DMS114 treated with DMSO at 0.1 percent for 48 hours (cell line): ENCODE measurements at regions not wholly inside any gene's neighbourhood (a gene's known extent, or its start where the extent isn't known, plus 50 kb on each side); places are given as distances from the start of the nearest gene placed in this dataset.

Experiments
- DNase-seq: peaks from one replicate; lab custom pipeline; 2025; ENCODE audit not compliant: unreplicated experiment; lab: John Stamatoyannopoulos, UW

- DNase-seq, result no peak
These were observed 81.6 kb upstream of the DKK2 start for GRCh38 chr4:107117726-107118125.

GRCh38 chr4:107115185-107115847 lies 79.2 kb upstream of the DKK2 start:
- no peak for DNase-seq

GRCh38 chr4:107114059-107114458 lies 77.9 kb upstream of the DKK2 start:
- no peak for DNase-seq

GRCh38 chr4:107098401-107098800 lies 62.3 kb upstream of the DKK2 start:
- DNase-seq, result no peak

- no peak for DNase-seq
These were observed 58.9 kb upstream of the DKK2 start for GRCh38 chr4:107094976-107095375.

- peak; percentile 0 for DNase-seq
These were observed 58.2 kb upstream of the DKK2 start for GRCh38 chr4:107094332-107094731.
